Kidney epithelial cell (primary cell): ENCODE measurements at regions not wholly inside any gene's neighbourhood (a gene's known extent, or its start where the extent isn't known, plus 50 kb on each side); places are given as distances from the start of the nearest gene placed in this dataset.

Experiments used
- DNase-seq: peaks from one replicate; pipeline ENCODE4 v3.0.0-alpha.2; 2010; ENCODE audit warnings: low read depth
- H3K27me3 ChIP-seq: 2 replicates; pipeline ENCODE4 v1.6.0; 2011; ENCODE audit warnings: low read length; ENCODE audit not compliant: control insufficient read depth, insufficient read depth
- H3K36me3 ChIP-seq: 2 replicates; pipeline ENCODE4 v1.5.1; 2011; ENCODE audit warnings: low read length; ENCODE audit not compliant: control insufficient read depth, insufficient read depth
- H3K4me3 ChIP-seq: 2 replicates; pipeline ENCODE4 v1.5.1; 2011; ENCODE audit warnings: low read depth, mild to moderate bottlenecking, control low read depth, low read length
- TF ChIP-seq, protein P1 (sequence below): IDR thresholded peaks from 2 replicates; pipeline ENCODE4 v1.5.1; 2011; ENCODE audit warnings: mild to moderate bottlenecking, moderate library complexity, low read length, control low read depth, inconsistent platforms; ENCODE audit not compliant: insufficient read depth, poor library complexity, severe bottlenecking

GRCh38 chr12:94740601-94741362, 90.4 kb upstream of the TMCC3 start:
- Histone ChIP-seq H3K4me3 (no peak overlapping the region), H3K27me3 (no peaks in the 10 kb centered on the region), H3K36me3 (no peaks in the 10 kb centered on the region)
- DNase-seq = no peak
- TF ChIP-seq, protein P1, sequence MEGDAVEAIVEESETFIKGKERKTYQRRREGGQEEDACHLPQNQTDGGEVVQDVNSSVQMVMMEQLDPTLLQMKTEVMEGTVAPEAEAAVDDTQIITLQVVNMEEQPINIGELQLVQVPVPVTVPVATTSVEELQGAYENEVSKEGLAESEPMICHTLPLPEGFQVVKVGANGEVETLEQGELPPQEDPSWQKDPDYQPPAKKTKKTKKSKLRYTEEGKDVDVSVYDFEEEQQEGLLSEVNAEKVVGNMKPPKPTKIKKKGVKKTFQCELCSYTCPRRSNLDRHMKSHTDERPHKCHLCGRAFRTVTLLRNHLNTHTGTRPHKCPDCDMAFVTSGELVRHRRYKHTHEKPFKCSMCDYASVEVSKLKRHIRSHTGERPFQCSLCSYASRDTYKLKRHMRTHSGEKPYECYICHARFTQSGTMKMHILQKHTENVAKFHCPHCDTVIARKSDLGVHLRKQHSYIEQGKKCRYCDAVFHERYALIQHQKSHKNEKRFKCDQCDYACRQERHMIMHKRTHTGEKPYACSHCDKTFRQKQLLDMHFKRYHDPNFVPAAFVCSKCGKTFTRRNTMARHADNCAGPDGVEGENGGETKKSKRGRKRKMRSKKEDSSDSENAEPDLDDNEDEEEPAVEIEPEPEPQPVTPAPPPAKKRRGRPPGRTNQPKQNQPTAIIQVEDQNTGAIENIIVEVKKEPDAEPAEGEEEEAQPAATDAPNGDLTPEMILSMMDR = no peak

DNA sequence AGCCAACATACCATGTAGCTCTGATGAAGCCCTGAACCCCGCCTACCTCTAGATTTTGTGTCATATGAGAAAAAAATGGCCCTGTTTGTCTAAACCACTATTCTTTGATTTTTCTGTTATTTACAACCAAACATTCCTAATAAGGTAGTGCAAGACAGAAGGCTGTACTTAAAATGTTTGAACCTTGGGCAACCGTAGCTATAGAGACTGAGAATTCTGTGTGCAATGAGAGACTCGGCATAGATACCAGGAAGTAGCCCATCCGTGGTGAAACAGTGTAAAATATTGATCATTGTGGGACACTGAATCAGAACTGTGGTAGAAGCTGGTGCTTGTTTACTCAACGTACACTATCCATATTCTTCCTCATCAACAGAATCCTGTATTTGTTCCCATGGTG, 86.5 kb upstream of the TMCC3 start:
- DNase-seq = no peak
- no peak overlapping the region for H3K4me3 ChIP-seq
- no peaks in the 10 kb centered on the region for H3K27me3 ChIP-seq
- TF ChIP-seq, protein P1 = no peak
- no peaks in the 10 kb centered on the region for H3K36me3 ChIP-seq

- TF ChIP-seq, protein P1 = no peak
- Histone ChIP-seq H3K4me3 (no peak overlapping the region), H3K36me3 (no peaks in the 10 kb centered on the region), H3K27me3 (no peaks in the 10 kb centered on the region)
- DNase-seq = no peak
These were observed 85.6 kb upstream of the TMCC3 start for GRCh38 chr12:94736004-94736403.

DNA sequence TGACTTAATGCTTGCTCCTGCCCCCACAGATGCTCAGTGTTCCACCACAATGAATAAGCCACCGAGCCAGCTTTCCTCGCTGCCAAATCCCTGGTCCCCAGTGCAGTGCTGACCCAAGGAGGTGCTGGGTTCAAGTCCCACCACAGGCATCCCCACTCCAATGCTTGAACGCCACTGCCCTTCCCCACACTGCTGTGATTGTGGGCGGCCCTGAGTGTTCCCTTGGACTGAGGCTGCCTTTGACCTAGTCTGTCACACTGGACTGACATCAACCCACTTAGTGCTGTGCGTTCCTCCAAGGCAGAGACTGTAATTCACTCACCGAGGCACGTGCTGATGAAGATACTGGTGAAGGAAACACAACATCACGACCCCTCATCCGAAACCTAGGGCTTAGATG, 83.4 kb upstream of the TMCC3 start:
- H3K27me3 ChIP-seq = no peaks in the 10 kb centered on the region
- H3K4me3 ChIP-seq = no peak overlapping the region
- TF ChIP-seq, protein P1 = no peak
- no peaks in the 10 kb centered on the region for H3K36me3 ChIP-seq
- DNase-seq = no peak

- TF ChIP-seq, protein P1 = no peak
- DNase-seq = no peak
- H3K36me3 ChIP-seq = no peaks in the 10 kb centered on the region
- H3K4me3 ChIP-seq = no peak overlapping the region
- H3K27me3 ChIP-seq = no peaks in the 10 kb centered on the region
These were observed 82.1 kb upstream of the TMCC3 start for GRCh38 chr12:94732367-94732990.

DNA sequence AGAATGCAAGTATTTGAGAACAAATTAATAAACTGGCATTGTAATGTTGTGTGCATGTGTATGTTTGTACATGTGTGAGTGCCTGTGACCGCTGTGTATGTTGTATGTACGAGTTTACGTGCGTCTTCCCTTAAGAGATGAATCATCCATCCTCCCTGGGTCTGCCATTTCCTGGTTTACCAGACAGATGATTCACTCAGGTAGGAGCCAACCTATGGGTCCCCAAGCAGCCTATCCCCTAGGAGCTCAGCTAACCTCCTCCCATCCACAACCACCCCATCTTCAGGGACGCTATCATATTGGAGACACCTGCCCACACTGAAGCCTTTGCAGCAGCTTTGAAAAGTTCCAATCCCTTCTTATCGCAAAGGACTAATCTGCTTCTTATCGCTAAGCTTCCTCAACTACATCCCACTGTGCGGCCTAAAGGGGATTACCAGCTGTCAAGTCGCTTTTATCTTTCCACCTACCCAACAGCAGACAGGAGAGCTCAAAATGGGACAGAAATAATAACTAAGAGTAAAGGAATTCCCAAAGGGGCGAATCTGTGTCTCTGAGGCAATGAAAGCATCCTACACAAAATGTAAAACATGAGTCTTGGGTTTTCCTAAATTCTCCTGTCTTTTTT, 81.5 kb upstream of the TMCC3 start:
- TF ChIP-seq, protein P1 = no peak
- Histone ChIP-seq H3K27me3 (no peaks in the 10 kb centered on the region), H3K4me3 (no peak overlapping the region), H3K36me3 (no peaks in the 10 kb centered on the region)
- DNase-seq = no peak
